WTC11 (cell line): ENCODE measurements at regions not wholly inside any gene's neighbourhood (a gene's known extent, or its start where the extent isn't known, plus 50 kb on each side); places are given as distances from the start of the nearest gene placed in this dataset.

Experiments used
- ATAC-seq: fragments of 200-7000 bp; cut with Tn5 transposase; 2 replicates; pipeline ENCODE4 v1.10.0; 2021; ENCODE audit warnings: mild to moderate bottlenecking, moderate library complexity
- CTCF ChIA-PET: fragments of 300-600 bp; sonication (Branson Sonifier 250); formaldehyde crosslinking; loops from one replicate; lab custom pipeline; 2021; ENCODE audit warnings: antibody characterized with exemption; lab: Charles Lee
- POLR2A ChIA-PET: fragments of 350-600 bp; sonication (Branson Sonifier 250); formaldehyde crosslinking; loops from one replicate; lab custom pipeline; 2021; ENCODE audit warnings: antibody characterized with exemption; lab: Charles Lee
- DNase-seq: peaks from one replicate; pipeline ENCODE4 v3.0.0; 2021; ENCODE audit warnings: low spot score
- H3K27ac Mint-ChIP-seq: 2 replicates; pipeline ENCODE4 v1.8.0; 2021; ENCODE audit warnings: mixed read lengths
- H3K27me3 Mint-ChIP-seq: 2 replicates; pipeline ENCODE4 v1.8.0; 2021; ENCODE audit warnings: low read depth, mild to moderate bottlenecking, moderate library complexity, mixed read lengths
- H3K36me3 Mint-ChIP-seq: 2 replicates; pipeline ENCODE4 v1.8.0; 2021; ENCODE audit warnings: mixed read lengths
- H3K4me1 Mint-ChIP-seq: 2 replicates; pipeline ENCODE4 v1.8.0; 2022; ENCODE audit warnings: mixed read lengths
- H3K4me3 Mint-ChIP-seq: 2 replicates; pipeline ENCODE4 v1.8.0; 2021; ENCODE audit warnings: mild to moderate bottlenecking, moderate library complexity, mixed read lengths
- H3K9me3 Mint-ChIP-seq: 2 replicates; pipeline ENCODE4 v1.8.0; 2021; ENCODE audit warnings: mixed read lengths
- CBFB ChIP-seq: sonication (generic); formaldehyde crosslinking; IDR thresholded peaks from 2 replicates; pipeline ENCODE4 v1.8.1; 2022; ENCODE audit warnings: mild to moderate bottlenecking, low read depth, missing genetic modification reagents
- GABPB1 ChIP-seq: sonication (generic); formaldehyde crosslinking; IDR thresholded peaks from 2 replicates; pipeline ENCODE4 v1.8.1; 2023; ENCODE audit warnings: mild to moderate bottlenecking, missing genetic modification reagents
- KAT7 ChIP-seq: sonication (generic); formaldehyde crosslinking; IDR thresholded peaks from 2 replicates; pipeline ENCODE4 v1.8.1; 2023; ENCODE audit warnings: missing genetic modification reagents, mild to moderate bottlenecking, borderline replicate concordance
- MYBL2 ChIP-seq: sonication (generic); formaldehyde crosslinking; IDR thresholded peaks from 2 replicates; pipeline ENCODE4 v1.8.1; 2023; ENCODE audit warnings: mild to moderate bottlenecking, moderate library complexity, missing genetic modification reagents
- SP1 ChIP-seq: sonication (generic); formaldehyde crosslinking; conservative IDR thresholded peaks from 2 replicates; pipeline ENCODE4 v1.8.1; 2022; ENCODE audit warnings: missing genetic modification reagents
- TCF7 ChIP-seq: sonication (generic); formaldehyde crosslinking; IDR thresholded peaks from 2 replicates; pipeline ENCODE4 v1.8.0; 2022; ENCODE audit warnings: mild to moderate bottlenecking, low read depth, missing genetic modification reagents, moderate library complexity
- TEAD4 ChIP-seq: sonication (generic); formaldehyde crosslinking; IDR thresholded peaks from 2 replicates; pipeline ENCODE4 v1.8.0; 2022; ENCODE audit warnings: mild to moderate bottlenecking, missing genetic modification reagents
- ZNF423 ChIP-seq: fragments of 250-450 bp; sonication (Bioruptor Pico); IDR thresholded peaks from 2 replicates; pipeline ENCODE4 v2.1.2; 2022; ENCODE audit warnings: mild to moderate bottlenecking, moderate library complexity
- TF ChIP-seq, protein P1 (sequence below): sonication (generic); formaldehyde crosslinking; IDR thresholded peaks from 2 replicates; pipeline ENCODE4 v1.8.1; 2023; ENCODE audit warnings: mild to moderate bottlenecking, moderate library complexity, missing genetic modification reagents
- TF ChIP-seq, protein P2 (sequence below): sonication (generic); formaldehyde crosslinking; IDR thresholded peaks from 2 replicates; pipeline ENCODE4 v1.8.0; 2022; ENCODE audit warnings: mild to moderate bottlenecking, missing genetic modification reagents
- TF ChIP-seq, protein P3 (sequence below): sonication (generic); formaldehyde crosslinking; IDR thresholded peaks from 2 replicates; pipeline ENCODE4 v1.8.1; 2023; ENCODE audit warnings: mild to moderate bottlenecking, missing genetic modification reagents, borderline replicate concordance
- TF ChIP-seq, protein P4 (sequence below): fragments of 250-450 bp; sonication (Bioruptor Pico); IDR thresholded peaks from 2 replicates; pipeline ENCODE4 v1.9.0; 2021; ENCODE audit warnings: mild to moderate bottlenecking
- TF ChIP-seq, protein P5 (sequence below): sonication (generic); formaldehyde crosslinking; IDR thresholded peaks from 2 replicates; pipeline ENCODE4 v1.8.1; 2022; ENCODE audit warnings: mild to moderate bottlenecking, missing genetic modification reagents, moderate library complexity, borderline replicate concordance
- TF ChIP-seq, protein P6 (sequence below): sonication (generic); formaldehyde crosslinking; IDR thresholded peaks from 2 replicates; pipeline ENCODE4 v1.8.0; 2022; ENCODE audit warnings: mild to moderate bottlenecking, missing genetic modification reagents
- TF ChIP-seq, protein P7 (sequence below): fragments of 250-450 bp; sonication (Bioruptor Pico); IDR thresholded peaks from 2 replicates; pipeline ENCODE4 v1.9.0; 2021; ENCODE audit warnings: moderate library complexity, mild to moderate bottlenecking, inconsistent platforms, borderline replicate concordance

DNA sequence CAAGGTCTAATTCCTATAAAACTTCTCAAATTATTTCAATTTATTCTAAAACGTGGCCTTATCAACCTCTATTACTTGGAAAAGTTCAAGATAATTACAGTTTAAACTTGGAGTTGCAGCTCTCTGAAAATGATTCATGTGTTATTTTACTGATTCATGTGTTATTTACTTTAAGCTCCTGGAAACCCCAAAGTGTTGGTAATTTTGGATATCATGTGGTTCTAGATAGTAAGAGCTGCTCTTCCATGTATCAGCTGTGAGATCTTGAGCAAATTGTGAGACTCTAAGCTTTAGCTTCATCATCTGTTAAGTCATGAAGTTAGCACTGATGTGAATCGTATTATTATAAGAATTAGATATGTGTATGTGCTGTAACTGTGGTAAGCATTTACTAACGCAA, 749.2 kb downstream of the TLE4 start (continued):
- TF ChIP-seq, protein P1, sequence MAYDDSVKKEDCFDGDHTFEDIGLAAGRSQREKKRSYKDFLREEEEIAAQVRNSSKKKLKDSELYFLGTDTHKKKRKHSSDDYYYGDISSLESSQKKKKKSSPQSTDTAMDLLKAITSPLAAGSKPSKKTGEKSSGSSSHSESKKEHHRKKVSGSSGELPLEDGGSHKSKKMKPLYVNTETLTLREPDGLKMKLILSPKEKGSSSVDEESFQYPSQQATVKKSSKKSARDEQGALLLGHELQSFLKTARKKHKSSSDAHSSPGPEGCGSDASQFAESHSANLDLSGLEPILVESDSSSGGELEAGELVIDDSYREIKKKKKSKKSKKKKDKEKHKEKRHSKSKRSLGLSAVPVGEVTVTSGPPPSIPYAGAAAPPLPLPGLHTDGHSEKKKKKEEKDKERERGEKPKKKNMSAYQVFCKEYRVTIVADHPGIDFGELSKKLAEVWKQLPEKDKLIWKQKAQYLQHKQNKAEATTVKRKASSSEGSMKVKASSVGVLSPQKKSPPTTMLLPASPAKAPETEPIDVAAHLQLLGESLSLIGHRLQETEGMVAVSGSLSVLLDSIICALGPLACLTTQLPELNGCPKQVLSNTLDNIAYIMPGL (CRISPR knock-in tag): no peak
- TF ChIP-seq, protein P2, sequence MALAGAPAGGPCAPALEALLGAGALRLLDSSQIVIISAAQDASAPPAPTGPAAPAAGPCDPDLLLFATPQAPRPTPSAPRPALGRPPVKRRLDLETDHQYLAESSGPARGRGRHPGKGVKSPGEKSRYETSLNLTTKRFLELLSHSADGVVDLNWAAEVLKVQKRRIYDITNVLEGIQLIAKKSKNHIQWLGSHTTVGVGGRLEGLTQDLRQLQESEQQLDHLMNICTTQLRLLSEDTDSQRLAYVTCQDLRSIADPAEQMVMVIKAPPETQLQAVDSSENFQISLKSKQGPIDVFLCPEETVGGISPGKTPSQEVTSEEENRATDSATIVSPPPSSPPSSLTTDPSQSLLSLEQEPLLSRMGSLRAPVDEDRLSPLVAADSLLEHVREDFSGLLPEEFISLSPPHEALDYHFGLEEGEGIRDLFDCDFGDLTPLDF (CRISPR knock-in tag): no peak
- TF ChIP-seq, protein P3, sequence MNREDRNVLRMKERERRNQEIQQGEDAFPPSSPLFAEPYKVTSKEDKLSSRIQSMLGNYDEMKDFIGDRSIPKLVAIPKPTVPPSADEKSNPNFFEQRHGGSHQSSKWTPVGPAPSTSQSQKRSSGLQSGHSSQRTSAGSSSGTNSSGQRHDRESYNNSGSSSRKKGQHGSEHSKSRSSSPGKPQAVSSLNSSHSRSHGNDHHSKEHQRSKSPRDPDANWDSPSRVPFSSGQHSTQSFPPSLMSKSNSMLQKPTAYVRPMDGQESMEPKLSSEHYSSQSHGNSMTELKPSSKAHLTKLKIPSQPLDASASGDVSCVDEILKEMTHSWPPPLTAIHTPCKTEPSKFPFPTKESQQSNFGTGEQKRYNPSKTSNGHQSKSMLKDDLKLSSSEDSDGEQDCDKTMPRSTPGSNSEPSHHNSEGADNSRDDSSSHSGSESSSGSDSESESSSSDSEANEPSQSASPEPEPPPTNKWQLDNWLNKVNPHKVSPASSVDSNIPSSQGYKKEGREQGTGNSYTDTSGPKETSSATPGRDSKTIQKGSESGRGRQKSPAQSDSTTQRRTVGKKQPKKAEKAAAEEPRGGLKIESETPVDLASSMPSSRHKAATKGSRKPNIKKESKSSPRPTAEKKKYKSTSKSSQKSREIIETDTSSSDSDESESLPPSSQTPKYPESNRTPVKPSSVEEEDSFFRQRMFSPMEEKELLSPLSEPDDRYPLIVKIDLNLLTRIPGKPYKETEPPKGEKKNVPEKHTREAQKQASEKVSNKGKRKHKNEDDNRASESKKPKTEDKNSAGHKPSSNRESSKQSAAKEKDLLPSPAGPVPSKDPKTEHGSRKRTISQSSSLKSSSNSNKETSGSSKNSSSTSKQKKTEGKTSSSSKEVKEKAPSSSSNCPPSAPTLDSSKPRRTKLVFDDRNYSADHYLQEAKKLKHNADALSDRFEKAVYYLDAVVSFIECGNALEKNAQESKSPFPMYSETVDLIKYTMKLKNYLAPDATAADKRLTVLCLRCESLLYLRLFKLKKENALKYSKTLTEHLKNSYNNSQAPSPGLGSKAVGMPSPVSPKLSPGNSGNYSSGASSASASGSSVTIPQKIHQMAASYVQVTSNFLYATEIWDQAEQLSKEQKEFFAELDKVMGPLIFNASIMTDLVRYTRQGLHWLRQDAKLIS: no peak
- TF ChIP-seq GABPB1 (CRISPR knock-in tag) (no peak), SP1 (no peak), CBFB (CRISPR knock-in tag) (no peak), TCF7 (no peak), KAT7 (no peak), MYBL2 (CRISPR knock-in tag) (no peak)
- TF ChIP-seq, protein P4, sequence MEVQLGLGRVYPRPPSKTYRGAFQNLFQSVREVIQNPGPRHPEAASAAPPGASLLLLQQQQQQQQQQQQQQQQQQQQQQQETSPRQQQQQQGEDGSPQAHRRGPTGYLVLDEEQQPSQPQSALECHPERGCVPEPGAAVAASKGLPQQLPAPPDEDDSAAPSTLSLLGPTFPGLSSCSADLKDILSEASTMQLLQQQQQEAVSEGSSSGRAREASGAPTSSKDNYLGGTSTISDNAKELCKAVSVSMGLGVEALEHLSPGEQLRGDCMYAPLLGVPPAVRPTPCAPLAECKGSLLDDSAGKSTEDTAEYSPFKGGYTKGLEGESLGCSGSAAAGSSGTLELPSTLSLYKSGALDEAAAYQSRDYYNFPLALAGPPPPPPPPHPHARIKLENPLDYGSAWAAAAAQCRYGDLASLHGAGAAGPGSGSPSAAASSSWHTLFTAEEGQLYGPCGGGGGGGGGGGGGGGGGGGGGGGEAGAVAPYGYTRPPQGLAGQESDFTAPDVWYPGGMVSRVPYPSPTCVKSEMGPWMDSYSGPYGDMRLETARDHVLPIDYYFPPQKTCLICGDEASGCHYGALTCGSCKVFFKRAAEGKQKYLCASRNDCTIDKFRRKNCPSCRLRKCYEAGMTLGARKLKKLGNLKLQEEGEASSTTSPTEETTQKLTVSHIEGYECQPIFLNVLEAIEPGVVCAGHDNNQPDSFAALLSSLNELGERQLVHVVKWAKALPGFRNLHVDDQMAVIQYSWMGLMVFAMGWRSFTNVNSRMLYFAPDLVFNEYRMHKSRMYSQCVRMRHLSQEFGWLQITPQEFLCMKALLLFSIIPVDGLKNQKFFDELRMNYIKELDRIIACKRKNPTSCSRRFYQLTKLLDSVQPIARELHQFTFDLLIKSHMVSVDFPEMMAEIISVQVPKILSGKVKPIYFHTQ (CRISPR knock-in tag): no peak
- TF ChIP-seq, protein P5, sequence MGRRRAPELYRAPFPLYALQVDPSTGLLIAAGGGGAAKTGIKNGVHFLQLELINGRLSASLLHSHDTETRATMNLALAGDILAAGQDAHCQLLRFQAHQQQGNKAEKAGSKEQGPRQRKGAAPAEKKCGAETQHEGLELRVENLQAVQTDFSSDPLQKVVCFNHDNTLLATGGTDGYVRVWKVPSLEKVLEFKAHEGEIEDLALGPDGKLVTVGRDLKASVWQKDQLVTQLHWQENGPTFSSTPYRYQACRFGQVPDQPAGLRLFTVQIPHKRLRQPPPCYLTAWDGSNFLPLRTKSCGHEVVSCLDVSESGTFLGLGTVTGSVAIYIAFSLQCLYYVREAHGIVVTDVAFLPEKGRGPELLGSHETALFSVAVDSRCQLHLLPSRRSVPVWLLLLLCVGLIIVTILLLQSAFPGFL (CRISPR knock-in tag): no peak

DNA sequence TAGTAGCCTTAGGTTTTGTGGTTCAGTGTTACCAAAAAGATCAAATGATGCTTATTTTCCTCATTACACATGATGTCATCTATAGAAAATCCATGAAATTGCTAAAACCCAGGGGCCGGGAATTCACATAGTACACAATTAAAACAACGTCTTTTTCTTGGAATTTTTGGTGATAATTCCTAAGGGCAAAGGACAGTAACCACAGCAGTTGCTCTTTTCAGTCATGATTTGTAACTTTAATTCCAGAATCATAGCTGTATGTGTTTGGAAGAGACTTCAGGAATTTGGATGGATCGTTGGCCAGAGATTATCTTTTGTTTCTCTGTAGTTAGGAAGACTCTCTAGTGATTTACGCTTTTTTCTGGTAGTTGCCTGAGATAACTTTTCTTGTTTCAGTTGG, 748.7 kb downstream of the TLE4 start:
- POLR2A ChIA-PET: no interaction called here
- no peak for ATAC-seq
- DNase-seq: no peak
- Mint-ChIP-seq H3K4me1 (no peaks in the 10 kb centered on the region), H3K27me3 (no peaks in the 10 kb centered on the region), H3K4me3 (no peak overlapping the region), H3K36me3 (no peaks in the 10 kb centered on the region), H3K9me3 (no peaks in the 10 kb centered on the region), H3K27ac (no peak overlapping the region)
- CTCF ChIA-PET: no interaction called here
- TF ChIP-seq TEAD4 (CRISPR knock-in tag): no peak

DNA sequence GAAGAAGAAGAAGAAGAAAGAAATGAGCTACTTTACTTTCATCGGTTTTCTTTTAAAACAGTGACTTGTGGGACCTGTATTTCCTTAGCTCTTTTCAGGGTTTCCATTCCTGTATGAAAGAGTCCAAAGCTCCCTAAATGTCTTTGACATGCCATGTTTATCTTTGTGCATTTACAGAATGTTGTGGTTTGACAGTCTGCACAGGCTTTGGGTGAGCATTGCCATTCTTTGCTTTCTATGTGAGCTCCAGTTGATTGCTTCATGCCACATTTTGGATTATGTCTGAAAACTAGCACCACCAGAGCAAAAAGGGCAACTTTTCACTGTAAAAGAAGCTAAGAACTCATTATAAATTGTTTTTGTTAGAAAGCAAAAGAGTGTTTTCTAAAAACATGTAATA, 733.4 kb downstream of the TLE4 start:
- Mint-ChIP-seq H3K4me3 (no peak overlapping the region), H3K36me3 (no peaks in the 10 kb centered on the region), H3K27me3 (no peaks in the 10 kb centered on the region), H3K4me1 (peaks cover 17% of the 10 kb centered on the region), H3K27ac (no peak overlapping the region), H3K9me3 (no peaks in the 10 kb centered on the region)
- DNase-seq (no peak), ATAC-seq (no peak)
- TF ChIP-seq, protein P2 (CRISPR knock-in tag): no peak
- TF ChIP-seq, protein P6, sequence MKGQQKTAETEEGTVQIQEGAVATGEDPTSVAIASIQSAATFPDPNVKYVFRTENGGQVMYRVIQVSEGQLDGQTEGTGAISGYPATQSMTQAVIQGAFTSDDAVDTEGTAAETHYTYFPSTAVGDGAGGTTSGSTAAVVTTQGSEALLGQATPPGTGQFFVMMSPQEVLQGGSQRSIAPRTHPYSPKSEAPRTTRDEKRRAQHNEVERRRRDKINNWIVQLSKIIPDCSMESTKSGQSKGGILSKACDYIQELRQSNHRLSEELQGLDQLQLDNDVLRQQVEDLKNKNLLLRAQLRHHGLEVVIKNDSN (CRISPR knock-in tag): no peak
- TF ChIP-seq ZNF423 (CRISPR knock-in tag): no peak
- TF ChIP-seq, protein P1 (CRISPR knock-in tag): no peak
- TF ChIP-seq, protein P7, sequence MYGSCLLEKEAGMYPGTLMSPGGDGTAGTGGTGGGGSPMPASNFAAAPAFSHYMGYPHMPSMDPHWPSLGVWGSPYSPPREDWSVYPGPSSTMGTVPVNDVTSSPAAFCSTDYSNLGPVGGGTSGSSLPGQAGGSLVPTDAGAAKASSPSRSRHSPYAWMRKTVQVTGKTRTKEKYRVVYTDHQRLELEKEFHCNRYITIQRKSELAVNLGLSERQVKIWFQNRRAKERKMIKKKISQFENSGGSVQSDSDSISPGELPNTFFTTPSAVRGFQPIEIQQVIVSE (CRISPR knock-in tag): no peak
- ChIA-PET POLR2A (no interaction called here), CTCF (interaction anchor here (0.6 kb wide), 2 partner anchors 57 to 1041 kb away, joined by 3 to 5 read pairs; no protein-coding TSS in a partner anchor)
